ENCODE measurements at regions not wholly inside any gene's neighbourhood (a gene's known extent, or its start where the extent isn't known, plus 50 kb on each side); places are given as distances from the start of the nearest gene placed in this dataset.
A peak's percentile ranks its signal among the peaks of the same experiment; 100 is the strongest.

DNA sequence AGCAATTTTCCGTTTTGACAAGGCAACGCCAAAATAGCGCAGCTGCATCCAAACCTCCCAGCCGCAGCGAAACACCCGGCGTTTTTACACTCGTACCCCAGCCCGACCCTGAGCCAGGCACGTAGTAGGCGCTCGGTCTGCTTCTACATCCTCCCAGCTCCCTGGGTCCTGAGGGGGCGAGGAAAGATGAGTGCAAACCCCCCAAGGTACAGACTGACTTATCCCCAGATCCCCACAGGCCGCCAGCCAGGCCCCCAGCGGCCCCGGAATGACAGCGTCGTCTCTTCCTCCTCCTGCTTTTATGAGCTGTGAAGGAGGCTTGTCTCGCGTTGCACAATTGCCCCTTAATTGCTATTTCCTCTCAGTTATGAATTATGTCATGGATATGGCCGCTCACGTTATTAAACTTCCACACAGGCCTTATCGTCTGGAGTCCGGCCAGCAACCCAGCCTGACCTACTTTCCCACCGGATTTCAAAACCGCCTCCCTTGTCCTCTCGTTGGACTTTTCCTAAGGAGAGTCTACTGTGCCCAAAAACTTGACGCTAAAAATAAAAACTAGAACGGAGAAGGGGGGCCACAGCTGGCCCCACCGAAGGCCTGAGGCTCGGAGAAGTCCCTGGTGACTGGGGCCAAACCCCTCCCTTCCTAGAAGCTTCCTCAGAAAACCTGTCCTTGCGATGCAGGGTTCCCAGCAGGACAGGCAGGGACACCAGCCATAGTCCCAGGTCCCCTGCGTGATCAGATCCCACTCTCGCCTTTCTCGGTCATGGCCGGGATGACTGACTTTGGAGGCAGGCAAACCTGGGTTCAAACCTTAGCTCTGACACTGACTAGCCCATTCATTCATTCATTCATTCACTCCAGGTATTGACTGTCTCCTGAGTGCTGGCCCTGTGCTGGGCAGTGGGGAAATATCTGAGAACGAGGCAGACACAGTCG is 130.9 kb upstream of the PTPN1 start (continued):
- TF ChIP-seq, protein P1, sequence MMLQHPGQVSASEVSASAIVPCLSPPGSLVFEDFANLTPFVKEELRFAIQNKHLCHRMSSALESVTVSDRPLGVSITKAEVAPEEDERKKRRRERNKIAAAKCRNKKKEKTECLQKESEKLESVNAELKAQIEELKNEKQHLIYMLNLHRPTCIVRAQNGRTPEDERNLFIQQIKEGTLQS (IDR thresholded peaks at IDR 0.05): peak; percentile 13; the same call in 1 of the 2 replicates
- TF ChIP-seq, protein P1 (CRISPR knock-in tag; conservative IDR thresholded peaks at IDR 0.05): no peak
- no peak for TF ChIP-seq CBFA2T3 (IDR thresholded peaks at IDR 0.05)
- TF ChIP-seq DDX20 (tag; IDR thresholded peaks at IDR 0.05; ENCODE audit: low read depth): no peak
- TF ChIP-seq L3MBTL2 (IDR thresholded peaks at IDR 0.05): peak; percentile 69
- TF ChIP-seq BHLHE40 (IDR thresholded peaks at IDR 0.05; ENCODE audit: low read length): peak; percentile 69
- TF ChIP-seq, protein P2, sequence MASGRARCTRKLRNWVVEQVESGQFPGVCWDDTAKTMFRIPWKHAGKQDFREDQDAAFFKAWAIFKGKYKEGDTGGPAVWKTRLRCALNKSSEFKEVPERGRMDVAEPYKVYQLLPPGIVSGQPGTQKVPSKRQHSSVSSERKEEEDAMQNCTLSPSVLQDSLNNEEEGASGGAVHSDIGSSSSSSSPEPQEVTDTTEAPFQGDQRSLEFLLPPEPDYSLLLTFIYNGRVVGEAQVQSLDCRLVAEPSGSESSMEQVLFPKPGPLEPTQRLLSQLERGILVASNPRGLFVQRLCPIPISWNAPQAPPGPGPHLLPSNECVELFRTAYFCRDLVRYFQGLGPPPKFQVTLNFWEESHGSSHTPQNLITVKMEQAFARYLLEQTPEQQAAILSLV (tag; IDR thresholded peaks at IDR 0.05): no peak
- no peak for TF ChIP-seq EWSR1 (IDR thresholded peaks at IDR 0.05; ENCODE audit: borderline replicate concordance, low read depth, partially characterized antibody)
- no peak for TF ChIP-seq HNRNPUL1 (IDR thresholded peaks at IDR 0.05; ENCODE audit: low read length)
- no peak for TF ChIP-seq ARID1B (IDR thresholded peaks at IDR 0.05)
- no peak for TF ChIP-seq RHOXF2B (CRISPR knock-in tag; conservative IDR thresholded peaks at IDR 0.05)
- TF ChIP-seq ZNF24 (IDR thresholded peaks at IDR 0.05): peak; percentile 96
- TF ChIP-seq, protein P3, sequence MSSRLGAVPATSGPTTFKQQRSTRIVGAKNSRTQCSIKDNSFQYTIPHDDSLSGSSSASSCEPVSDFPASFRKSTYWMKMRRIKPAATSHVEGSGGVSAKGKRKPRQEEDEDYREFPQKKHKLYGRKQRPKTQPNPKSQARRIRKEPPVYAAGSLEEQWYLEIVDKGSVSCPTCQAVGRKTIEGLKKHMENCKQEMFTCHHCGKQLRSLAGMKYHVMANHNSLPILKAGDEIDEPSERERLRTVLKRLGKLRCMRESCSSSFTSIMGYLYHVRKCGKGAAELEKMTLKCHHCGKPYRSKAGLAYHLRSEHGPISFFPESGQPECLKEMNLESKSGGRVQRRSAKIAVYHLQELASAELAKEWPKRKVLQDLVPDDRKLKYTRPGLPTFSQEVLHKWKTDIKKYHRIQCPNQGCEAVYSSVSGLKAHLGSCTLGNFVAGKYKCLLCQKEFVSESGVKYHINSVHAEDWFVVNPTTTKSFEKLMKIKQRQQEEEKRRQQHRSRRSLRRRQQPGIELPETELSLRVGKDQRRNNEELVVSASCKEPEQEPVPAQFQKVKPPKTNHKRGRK (tag; IDR thresholded peaks at IDR 0.05): no peak
- 0 out of 2 replicates have a peak, but pooled peaks have one; percentile 28 for TF ChIP-seq RBFOX2 (IDR thresholded peaks at IDR 0.05; ENCODE audit: low read depth, low read length)
- no peak for TF ChIP-seq NR1H2 (CRISPR knock-in tag; IDR thresholded peaks at IDR 0.05)
- 0 out of 4 replicates have a peak, but pooled peaks of 1 of the 2 experiments have one; percentile 27 for TF ChIP-seq ETV6 (IDR thresholded peaks at IDR 0.05; ENCODE audit: borderline replicate concordance in 1 of 2, low read depth in 2 of 2, low read length in 1 of 2)
- no peak for TF ChIP-seq ETV6 (CRISPR knock-in tag; IDR thresholded peaks at IDR 0.05; ENCODE audit: borderline replicate concordance)
- TF ChIP-seq ZFX (CRISPR knock-in tag; IDR thresholded peaks at IDR 0.05): peak; percentile 58
- TF ChIP-seq TBL1XR1 (IDR thresholded peaks at IDR 0.05; ENCODE audit: low read length in 2 of 2): 0 out of 4 replicates have a peak, but pooled peaks of 1 of the 2 experiments have one; percentile 35
- TF ChIP-seq, protein P4, sequence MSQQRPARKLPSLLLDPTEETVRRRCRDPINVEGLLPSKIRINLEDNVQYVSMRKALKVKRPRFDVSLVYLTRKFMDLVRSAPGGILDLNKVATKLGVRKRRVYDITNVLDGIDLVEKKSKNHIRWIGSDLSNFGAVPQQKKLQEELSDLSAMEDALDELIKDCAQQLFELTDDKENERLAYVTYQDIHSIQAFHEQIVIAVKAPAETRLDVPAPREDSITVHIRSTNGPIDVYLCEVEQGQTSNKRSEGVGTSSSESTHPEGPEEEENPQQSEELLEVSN (IDR thresholded peaks at IDR 0.05; ENCODE audit: borderline replicate concordance in 1 of 2, extremely low read depth in 1 of 2, insufficient read depth in 1 of 2, insufficient read length in 1 of 2, low read depth in 1 of 2, low read length in 1 of 2, poor library complexity in 1 of 2, severe bottlenecking in 1 of 2): peak in 1 of 2 experiments; percentile 32
- TF ChIP-seq, protein P5, sequence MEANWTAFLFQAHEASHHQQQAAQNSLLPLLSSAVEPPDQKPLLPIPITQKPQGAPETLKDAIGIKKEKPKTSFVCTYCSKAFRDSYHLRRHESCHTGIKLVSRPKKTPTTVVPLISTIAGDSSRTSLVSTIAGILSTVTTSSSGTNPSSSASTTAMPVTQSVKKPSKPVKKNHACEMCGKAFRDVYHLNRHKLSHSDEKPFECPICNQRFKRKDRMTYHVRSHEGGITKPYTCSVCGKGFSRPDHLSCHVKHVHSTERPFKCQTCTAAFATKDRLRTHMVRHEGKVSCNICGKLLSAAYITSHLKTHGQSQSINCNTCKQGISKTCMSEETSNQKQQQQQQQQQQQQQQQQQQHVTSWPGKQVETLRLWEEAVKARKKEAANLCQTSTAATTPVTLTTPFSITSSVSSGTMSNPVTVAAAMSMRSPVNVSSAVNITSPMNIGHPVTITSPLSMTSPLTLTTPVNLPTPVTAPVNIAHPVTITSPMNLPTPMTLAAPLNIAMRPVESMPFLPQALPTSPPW (CRISPR knock-in tag; IDR thresholded peaks at IDR 0.05): 0 out of 2 replicates have a peak, but pooled peaks have one; percentile 16

All from K562 (cell line).